Fibroblast of lung (primary cell): ENCODE measurements at regions not wholly inside any gene's neighbourhood (a gene's known extent, or its start where the extent isn't known, plus 50 kb on each side); places are given as distances from the start of the nearest gene placed in this dataset.

Source experiments
- CTCF ChIP-seq, 2 donors: IDR thresholded peaks in 1 of 2; conservative IDR thresholded peaks in 1 of 2; 1 replicate in 1 of 2; 2 replicates in 1 of 2; pipeline ENCODE4 v1.5.1; 2011 to 2012; ENCODE audit warnings: low read length in 2 of 2, control low read depth in 1 of 2, inconsistent platforms in 1 of 2, low read depth in 1 of 2, mild to moderate bottlenecking in 1 of 2
- EZH2 ChIP-seq: IDR thresholded peaks from 2 replicates; pipeline ENCODE4 v1.5.1; 2012; ENCODE audit warnings: low read length, control low read depth, mild to moderate bottlenecking; ENCODE audit errors: missing control alignments

GRCh38 chr2:217733461-217733860, 269.3 kb downstream of the TNS1 start:
- TF ChIP-seq CTCF (conservative IDR thresholded peaks at IDR 0.05 in 1 of 2, IDR thresholded peaks at IDR 0.05 in 1 of 2; ENCODE audit: low read depth in 1 of 2, low read length in 2 of 2), result no peak
- no peak for TF ChIP-seq EZH2
